T47D (cell line): ENCODE measurements at regions not wholly inside any gene's neighbourhood (a gene's known extent, or its start where the extent isn't known, plus 50 kb on each side); places are given as distances from the start of the nearest gene placed in this dataset.
A peak's percentile ranks its signal among the peaks of the same experiment; 100 is the strongest.

ENCODE experiments used
- DNase-seq, 2 experiments: peaks; one replicate each; pipeline versions ENCODE4 v3.0.0 to v3.0.0-alpha.2; 2011 to 2012; ENCODE audit warnings: low read depth in 1 of 2, low spot score in 1 of 2
- JUND ChIP-seq: IDR thresholded peaks from 2 replicates; pipeline ENCODE4 v1.6.1; 2012; ENCODE audit warnings: low read depth
- in situ Hi-C: cut with HindIII; loops from 2 replicates; pipeline ENCODE4 v1.10.0; 2016; ENCODE audit warnings: low sequenced_read_pairs, low pct_unique_long_range_greater_than_20kb

- in situ Hi-C loops: no loop called here
- no peak for DNase-seq
- TF ChIP-seq JUND: no peak
Measured at GRCh38 chr4:79237851-79238250, 88.0 kb downstream of the NAA11 start.

DNA sequence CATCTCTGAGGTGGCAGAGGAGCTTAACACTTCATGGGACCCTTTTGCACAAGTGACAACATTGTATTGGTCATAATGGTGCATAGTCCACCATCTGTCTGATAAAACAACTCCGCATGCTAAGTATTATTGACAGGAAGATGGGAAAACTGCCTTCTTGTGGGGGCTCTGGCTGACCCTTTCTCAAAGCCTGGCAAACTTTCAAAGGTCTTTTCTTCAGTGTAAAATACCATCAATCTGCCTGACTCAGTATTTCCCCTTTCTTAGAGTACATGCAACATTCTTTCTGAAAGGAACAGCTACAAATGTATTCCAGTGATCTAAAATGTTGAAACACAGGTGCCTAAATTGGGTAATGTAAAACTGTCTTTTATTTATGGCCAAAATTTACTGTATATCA lies 89.1 kb downstream of the NAA11 start:
- TF ChIP-seq JUND: no peak
- DNase-seq: no peak
- in situ Hi-C loops: no loop called here

DNA sequence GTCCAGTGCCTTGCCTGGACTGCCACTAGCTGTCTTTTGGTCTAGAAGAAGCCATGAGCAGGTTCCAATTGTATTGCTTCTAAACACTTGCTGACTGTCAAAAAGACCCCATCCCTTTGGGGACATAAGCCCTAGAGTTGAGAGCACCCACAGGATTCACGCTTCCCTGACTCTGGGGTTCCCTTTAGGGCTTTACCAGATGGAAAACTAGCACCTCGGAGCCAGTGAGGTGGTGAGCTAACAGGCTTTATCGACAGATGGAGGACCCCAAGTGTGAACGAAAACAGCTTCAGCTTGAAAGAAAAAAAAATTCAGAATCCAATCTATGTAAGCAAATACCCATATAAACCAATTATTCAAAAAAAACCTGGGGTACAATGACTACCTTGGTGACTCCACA lies 90.8 kb downstream of the NAA11 start:
- no peak for TF ChIP-seq JUND
- no peak for DNase-seq
- in situ Hi-C loops: no loop called here

DNA sequence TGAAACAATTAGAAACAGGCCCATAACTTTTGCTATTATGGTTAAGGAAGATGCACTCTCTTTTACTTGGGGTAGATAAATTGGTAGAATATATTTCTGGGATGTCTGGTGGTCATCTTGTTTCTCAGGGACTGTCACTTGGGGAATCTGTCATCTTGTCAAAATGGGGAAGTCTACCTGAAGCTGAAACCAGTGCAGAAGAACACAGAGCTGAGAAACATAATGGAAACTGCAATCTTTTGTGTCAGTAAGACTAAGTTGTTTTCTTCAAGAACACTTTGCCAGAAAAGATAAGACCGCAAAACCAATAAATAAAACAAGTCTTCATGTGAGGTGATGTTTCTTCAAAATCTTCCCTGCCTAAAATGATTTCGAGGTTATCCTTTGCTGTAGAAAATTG lies 92.0 kb downstream of the NAA11 start:
- in situ Hi-C loops: no loop called here
- TF ChIP-seq JUND: no peak
- no peak for DNase-seq

DNA sequence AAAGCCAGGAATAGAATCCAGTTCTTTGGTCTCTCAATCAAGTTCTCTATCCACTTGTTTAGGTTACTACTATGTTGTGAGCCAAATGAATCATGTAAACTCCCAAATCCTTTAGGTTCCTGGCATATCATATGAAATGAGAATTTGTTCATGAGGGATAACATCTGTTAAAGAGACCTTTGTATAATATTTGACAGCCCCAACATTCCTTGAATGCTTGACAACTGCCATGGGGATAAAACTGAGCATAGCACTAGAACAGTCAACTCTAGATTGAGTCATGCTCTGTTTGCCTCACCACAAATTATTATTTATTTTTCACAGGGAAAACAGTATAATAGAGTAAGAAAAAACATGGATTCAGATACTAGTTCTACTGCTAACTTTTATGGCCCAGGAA lies 93.3 kb downstream of the NAA11 start:
- DNase-seq: peak; percentile 11 to 65
- no peak; the same call in 1 of the 2 replicates for TF ChIP-seq JUND
- in situ Hi-C loops: no loop called here

- in situ Hi-C loops: no loop called here
- DNase-seq: no peak
- no peak for TF ChIP-seq JUND
Measured at GRCh38 chr4:79227860-79228259, 98.0 kb downstream of the NAA11 start.

- no peak for TF ChIP-seq JUND
- no peak for DNase-seq
- in situ Hi-C loops: no loop called here
Measured at GRCh38 chr4:79225360-79225759, 100.5 kb downstream of the NAA11 start.

GRCh38 chr4:79224777-79225104 lies 101.1 kb downstream of the NAA11 start:
- no peak for DNase-seq
- in situ Hi-C loops: no loop called here
- no peak for TF ChIP-seq JUND

DNA sequence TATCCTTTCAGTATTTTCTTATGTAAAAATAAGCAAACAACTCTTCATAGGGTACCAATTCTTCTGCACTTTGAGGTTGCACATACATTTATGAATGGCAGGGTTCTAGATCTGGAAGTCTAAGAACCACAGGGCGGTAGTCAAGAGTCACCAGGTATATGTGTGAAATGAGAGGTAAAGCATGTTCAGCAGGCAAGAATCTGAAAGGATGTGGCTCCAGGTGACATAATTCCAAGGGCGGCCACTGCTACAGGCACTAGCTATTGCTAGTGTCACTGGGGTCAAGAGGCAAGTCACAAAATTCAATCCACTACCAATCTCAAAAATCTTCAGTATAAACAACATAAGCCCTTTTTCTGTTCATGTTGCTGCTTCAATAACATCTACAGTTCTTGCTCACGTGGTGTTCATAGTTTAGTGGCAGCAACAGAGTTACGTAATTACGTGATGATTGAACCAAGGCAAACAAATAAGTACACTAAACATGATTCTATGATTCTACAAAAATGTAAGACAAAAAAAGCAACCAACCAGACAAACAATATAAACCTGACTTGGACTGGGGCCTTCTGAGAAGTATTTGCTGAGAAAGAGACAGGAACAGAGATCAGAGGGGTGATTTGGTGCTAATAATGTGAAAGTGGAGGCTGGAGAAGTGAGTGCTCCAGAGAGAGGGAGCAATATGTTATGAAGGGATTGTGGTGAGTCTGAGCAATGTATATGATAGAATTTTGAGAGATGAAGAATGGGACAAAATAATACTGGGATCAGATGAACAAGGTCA lies 101.7 kb downstream of the NAA11 start:
- in situ Hi-C loops: no loop called here
- no peak for TF ChIP-seq JUND
- DNase-seq: peak in 1 of 2 experiments; percentile 60

DNA sequence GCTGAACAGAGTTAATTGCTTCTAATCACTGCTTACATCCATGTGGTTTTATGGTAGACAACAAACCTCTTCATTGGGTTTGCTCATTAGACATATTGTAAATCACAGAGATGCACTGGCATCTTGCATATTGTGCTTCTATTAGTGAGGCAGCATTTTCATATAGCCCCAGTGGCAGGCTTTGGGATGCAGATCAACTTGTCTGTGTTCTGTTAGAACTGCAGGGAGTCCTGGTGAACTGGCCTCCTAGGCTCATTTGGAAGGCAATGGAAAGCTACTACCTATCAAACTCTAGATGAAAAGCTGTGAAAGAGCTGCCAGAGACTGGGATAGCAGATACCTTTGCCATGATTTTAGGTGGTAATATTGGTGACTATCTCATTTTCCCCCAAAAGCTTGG lies 108.8 kb downstream of the NAA11 start:
- in situ Hi-C loops: no loop called here
- DNase-seq: no peak
- TF ChIP-seq JUND: no peak

DNA sequence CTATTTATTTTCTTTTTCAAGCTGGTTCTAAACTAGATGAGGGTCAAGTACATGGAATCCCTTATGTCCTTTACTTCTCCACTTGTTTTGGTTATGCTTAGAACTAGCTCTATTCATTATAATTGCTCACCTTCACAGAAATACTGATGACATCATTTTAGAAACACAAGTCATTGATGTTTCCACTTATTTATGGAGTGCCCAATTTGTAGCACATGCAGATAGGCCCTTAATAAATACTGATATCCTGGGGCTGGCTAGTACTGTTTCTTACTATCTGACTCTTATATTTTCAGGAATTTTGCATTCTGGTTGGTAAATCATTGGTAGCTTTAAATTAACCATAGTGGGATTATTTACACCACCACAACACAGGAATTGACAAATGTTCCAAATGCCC lies 112.2 kb downstream of the NAA11 start:
- in situ Hi-C loops: no loop called here
- DNase-seq: no peak
- TF ChIP-seq JUND: no peak

DNA sequence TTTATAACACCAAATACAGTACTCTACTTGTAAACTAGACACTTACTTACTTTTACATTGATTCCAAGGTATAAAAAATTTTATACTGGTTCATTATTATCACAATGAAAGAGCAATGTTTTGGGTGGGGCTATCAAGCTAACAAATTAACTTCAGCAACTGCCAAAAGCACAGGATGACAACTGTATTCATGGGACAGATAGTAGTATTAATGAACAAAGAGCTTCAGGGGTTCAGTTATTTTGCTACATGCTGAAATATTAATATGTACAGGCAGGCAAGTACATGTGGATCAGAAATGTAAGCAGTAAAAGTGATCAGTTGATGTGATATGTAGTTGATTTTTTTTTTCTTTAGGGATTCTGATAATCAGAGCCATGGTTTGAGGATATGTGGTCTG lies 112.9 kb downstream of the NAA11 start:
- in situ Hi-C loops: no loop called here
- TF ChIP-seq JUND: no peak
- DNase-seq: no peak

DNA sequence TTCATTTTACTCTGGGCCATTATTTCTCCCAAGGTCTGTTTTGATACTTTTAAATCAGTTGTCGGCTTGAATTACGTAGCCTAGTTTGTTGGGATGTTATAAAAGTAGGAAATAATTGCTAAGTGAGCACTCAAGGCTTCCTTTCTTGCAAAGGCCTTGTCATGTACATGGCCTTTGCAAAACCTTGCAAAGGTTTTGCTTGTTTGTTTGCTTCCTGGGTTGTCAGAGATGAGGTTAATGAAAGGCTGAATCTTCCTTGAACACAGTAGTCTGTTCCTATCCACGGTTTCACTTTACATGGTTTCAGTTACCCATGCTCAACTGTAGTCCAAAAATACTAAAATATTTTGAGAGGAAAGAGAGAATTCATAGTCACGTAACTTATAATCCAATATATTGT lies 113.5 kb downstream of the NAA11 start:
- DNase-seq: no peak
- no peak for TF ChIP-seq JUND
- in situ Hi-C loops: no loop called here

DNA sequence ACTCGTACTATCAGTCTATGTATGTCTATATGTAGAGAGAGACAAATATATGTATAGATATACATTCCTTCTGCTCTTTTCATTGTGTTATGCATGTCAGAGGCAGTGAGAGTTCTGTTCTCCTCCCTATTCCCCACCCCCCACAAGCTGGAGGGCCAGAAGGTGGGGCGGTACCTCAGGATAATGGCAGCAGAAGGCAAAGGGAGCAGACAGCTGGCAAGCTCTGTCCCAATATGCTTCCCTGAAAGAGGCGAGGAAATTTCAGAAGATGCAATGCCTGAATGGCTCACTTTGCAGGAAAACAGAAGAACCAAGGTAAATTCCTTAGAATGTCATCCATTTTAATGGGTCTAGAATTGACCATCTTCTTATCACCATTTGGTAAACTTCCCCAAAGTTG lies 114.4 kb downstream of the NAA11 start:
- no peak for TF ChIP-seq JUND
- no peak for DNase-seq
- in situ Hi-C loops: no loop called here

GRCh38 chr4:79210636-79211049 lies 115.2 kb downstream of the NAA11 start:
- DNase-seq: no peak
- in situ Hi-C loops: no loop called here

More at GRCh38 chr4:79210636-79211049, 115.2 kb downstream of the NAA11 start:
- TF ChIP-seq JUND: no peak
